DOHH2 (cell line): ENCODE measurements at regions not wholly inside any gene's neighbourhood (a gene's known extent, or its start where the extent isn't known, plus 50 kb on each side); places are given as distances from the start of the nearest gene placed in this dataset.

Source experiments
- H3F3A ChIP-seq: fragments of 200-600 bp; sonication (generic), shearing (Covaris generic); 2 replicates; pipeline ENCODE4 v1.6.0; 2016; ENCODE audit warnings: antibody characterized with exemption, mild to moderate bottlenecking; ENCODE audit not compliant: control insufficient read depth, insufficient read depth
- H3K27ac ChIP-seq: fragments of 200-600 bp; sonication (generic); 2 replicates; pipeline ENCODE4 v1.5.1; 2014; ENCODE audit warnings: low read depth, mild to moderate bottlenecking, low read length, moderate library complexity
- H3K27me3 ChIP-seq: fragments of 200-600 bp; sonication (generic); 2 replicates; pipeline ENCODE4 v1.6.1; 2014; ENCODE audit warnings: mild to moderate bottlenecking, low read length, mixed read lengths; ENCODE audit not compliant: control insufficient read depth
- H3K36me3 ChIP-seq: fragments of 200-600 bp; sonication (generic); 2 replicates; pipeline ENCODE4 v1.6.1; 2014; ENCODE audit warnings: mild to moderate bottlenecking, low read length, moderate library complexity, mixed read lengths; ENCODE audit not compliant: control insufficient read depth
- H3K4me1 ChIP-seq: fragments of 200-600 bp; sonication (generic); 2 replicates; pipeline ENCODE4 v1.6.1; 2014; ENCODE audit warnings: mild to moderate bottlenecking, low read length, mixed read lengths; ENCODE audit not compliant: control insufficient read depth
- H3K4me2 ChIP-seq: fragments of 200-600 bp; sonication (generic); 2 replicates; pipeline ENCODE4 v1.6.0; 2014; ENCODE audit warnings: mild to moderate bottlenecking, low read length, moderate library complexity
- H3K4me3 ChIP-seq: fragments of 200-600 bp; sonication (generic); 2 replicates; pipeline ENCODE4 v1.5.1; 2014; ENCODE audit warnings: mild to moderate bottlenecking, low read length, mixed read lengths
- H3K79me2 ChIP-seq: fragments of 200-600 bp; sonication (generic); 2 replicates; pipeline ENCODE4 v1.6.1; 2014; ENCODE audit warnings: mild to moderate bottlenecking, low read length, mixed read lengths; ENCODE audit not compliant: control insufficient read depth
- H3K9me2 ChIP-seq: fragments of 200-600 bp; sonication (generic); replicated peaks from 2 replicates; pipeline ENCODE4 v1.6.1; 2014; ENCODE audit warnings: mild to moderate bottlenecking, low read length, mixed read lengths; ENCODE audit not compliant: control insufficient read depth
- H3K9me3 ChIP-seq: fragments of 200-600 bp; sonication (generic); 2 replicates; pipeline ENCODE4 v1.6.1; 2014; ENCODE audit warnings: antibody characterized with exemption, low read length, mixed read lengths; ENCODE audit not compliant: control insufficient read depth, insufficient read depth
- H4K20me1 ChIP-seq: fragments of 200-600 bp; sonication (generic); 2 replicates; pipeline ENCODE4 v1.6.0; 2014; ENCODE audit warnings: low read depth, mild to moderate bottlenecking, antibody characterized with exemption, low read length, moderate library complexity; ENCODE audit not compliant: control insufficient read depth, insufficient read depth
- EZH2phosphoT487 ChIP-seq: fragments of 200-600 bp; sonication (generic); IDR thresholded peaks from 2 replicates; pipeline ENCODE4 v1.6.1; 2017; ENCODE audit warnings: borderline replicate concordance, mild to moderate bottlenecking, antibody characterized with exemption, low read length, moderate library complexity, mixed read lengths
- TF ChIP-seq, protein P1 (sequence below): fragments of 200-600 bp; sonication (generic); IDR thresholded peaks from one replicate; pipeline ENCODE4 v1.5.1; 2014; ENCODE audit warnings: antibody characterized with exemption, mild to moderate bottlenecking, low read depth, low read length; ENCODE audit not compliant: poor library complexity, severe bottlenecking

DNA sequence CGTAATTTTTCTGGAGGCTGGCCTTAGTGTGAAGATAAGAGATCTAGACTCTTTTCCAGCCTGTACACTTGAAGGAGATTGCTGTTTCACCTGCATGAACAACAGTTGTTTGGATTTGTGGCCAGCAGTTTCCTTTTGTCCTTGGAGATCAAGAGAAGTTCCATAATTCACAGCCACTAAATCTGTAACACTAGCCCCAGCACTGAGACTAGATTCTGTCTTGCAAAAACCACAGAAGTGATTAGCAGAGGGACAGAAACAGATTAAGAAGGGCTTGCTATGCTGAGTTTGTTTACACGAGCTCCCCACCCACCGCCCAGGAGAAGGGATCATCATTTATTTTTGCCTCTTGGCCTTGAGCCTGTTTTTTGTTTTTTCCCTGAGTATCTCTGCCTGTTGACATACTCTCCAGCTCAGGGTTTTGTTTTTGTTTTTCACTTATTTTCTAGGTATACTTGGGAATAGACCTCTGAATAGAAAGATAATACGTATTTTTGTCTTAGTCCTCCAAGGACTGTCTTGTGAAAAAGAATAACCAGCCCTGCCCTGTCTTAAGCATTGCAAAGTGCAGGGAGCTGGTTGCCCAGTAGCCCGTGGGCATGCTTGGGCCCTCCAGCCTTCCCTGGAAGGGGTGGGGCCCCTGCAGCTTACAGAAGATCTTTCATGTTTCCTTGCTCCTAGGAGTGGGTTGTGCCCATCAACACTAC is 93.1 kb upstream of the SOX4 start:
- Histone ChIP-seq H3K9me2 (no peaks in the 10 kb centered on the region), H3K9me3 (no peaks in the 10 kb centered on the region), H4K20me1 (no peaks in the 10 kb centered on the region), H3K36me3 (no peaks in the 10 kb centered on the region), H3K27me3 (no peaks in the 10 kb centered on the region), H3F3A (no peaks in the 10 kb centered on the region), H3K4me1 (no peaks in the 10 kb centered on the region), H3K4me3 (no peak overlapping the region), H3K4me2 (no peak overlapping the region), H3K27ac (no peak overlapping the region), H3K79me2 (no peaks in the 10 kb centered on the region)
- no peak for TF ChIP-seq EZH2phosphoT487
- TF ChIP-seq, protein P1, sequence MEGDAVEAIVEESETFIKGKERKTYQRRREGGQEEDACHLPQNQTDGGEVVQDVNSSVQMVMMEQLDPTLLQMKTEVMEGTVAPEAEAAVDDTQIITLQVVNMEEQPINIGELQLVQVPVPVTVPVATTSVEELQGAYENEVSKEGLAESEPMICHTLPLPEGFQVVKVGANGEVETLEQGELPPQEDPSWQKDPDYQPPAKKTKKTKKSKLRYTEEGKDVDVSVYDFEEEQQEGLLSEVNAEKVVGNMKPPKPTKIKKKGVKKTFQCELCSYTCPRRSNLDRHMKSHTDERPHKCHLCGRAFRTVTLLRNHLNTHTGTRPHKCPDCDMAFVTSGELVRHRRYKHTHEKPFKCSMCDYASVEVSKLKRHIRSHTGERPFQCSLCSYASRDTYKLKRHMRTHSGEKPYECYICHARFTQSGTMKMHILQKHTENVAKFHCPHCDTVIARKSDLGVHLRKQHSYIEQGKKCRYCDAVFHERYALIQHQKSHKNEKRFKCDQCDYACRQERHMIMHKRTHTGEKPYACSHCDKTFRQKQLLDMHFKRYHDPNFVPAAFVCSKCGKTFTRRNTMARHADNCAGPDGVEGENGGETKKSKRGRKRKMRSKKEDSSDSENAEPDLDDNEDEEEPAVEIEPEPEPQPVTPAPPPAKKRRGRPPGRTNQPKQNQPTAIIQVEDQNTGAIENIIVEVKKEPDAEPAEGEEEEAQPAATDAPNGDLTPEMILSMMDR, result no peak

- Histone ChIP-seq H3K9me2 (no peaks in the 10 kb centered on the region), H3K36me3 (no peaks in the 10 kb centered on the region), H3K9me3 (no peaks in the 10 kb centered on the region), H3K27ac (no peak overlapping the region), H3K4me1 (no peaks in the 10 kb centered on the region), H3K27me3 (no peaks in the 10 kb centered on the region), H3K79me2 (no peaks in the 10 kb centered on the region), H4K20me1 (no peaks in the 10 kb centered on the region), H3K4me3 (no peak overlapping the region), H3K4me2 (no peak overlapping the region), H3F3A (no peaks in the 10 kb centered on the region)
- TF ChIP-seq, protein P1, result no peak
- TF ChIP-seq EZH2phosphoT487, result no peak
These were observed 92.6 kb upstream of the SOX4 start for GRCh38 chr6:21501021-21501354.

- no peaks in the 10 kb centered on the region for H3K9me2 ChIP-seq
- no peaks in the 10 kb centered on the region for H3K4me1 ChIP-seq
- no peak overlapping the region for H3K4me3 ChIP-seq
- H3K27ac ChIP-seq, result no peak overlapping the region
- no peak overlapping the region for H3K4me2 ChIP-seq
- no peaks in the 10 kb centered on the region for H3K27me3 ChIP-seq
- H3K36me3 ChIP-seq, result no peaks in the 10 kb centered on the region
- H4K20me1 ChIP-seq, result no peaks in the 10 kb centered on the region
- no peaks in the 10 kb centered on the region for H3K79me2 ChIP-seq
- TF ChIP-seq, protein P1, result no peak
- TF ChIP-seq EZH2phosphoT487, result no peak
- no peaks in the 10 kb centered on the region for H3F3A ChIP-seq
- no peaks in the 10 kb centered on the region for H3K9me3 ChIP-seq
These were observed 91.7 kb upstream of the SOX4 start for GRCh38 chr6:21501815-21502214.
